Activated CD4-positive, alpha-beta T cell treated with anti-CD3 and anti-CD28 coated beads for 48 hours (primary cell): ENCODE measurements at regions not wholly inside any gene's neighbourhood (a gene's known extent, or its start where the extent isn't known, plus 50 kb on each side); places are given as distances from the start of the nearest gene placed in this dataset.
"Not testable (repeated sequence)": the region's sequence is repeated elsewhere in the genome, so short reads cannot be mapped to it uniquely, and the experiment has no call there.

Experiments
- DNase-seq: peaks from one replicate; pipeline ENCODE4 v3.0.0-alpha.2; 2020

GRCh38 chr7:32680259-32681173, 185.2 kb downstream of the AVL9 start:
- DNase-seq, result no peak

GRCh38 chr7:32679192-32679591, 183.9 kb downstream of the AVL9 start:
- no peak for DNase-seq

GRCh38 chr7:32677593-32677992, 182.3 kb downstream of the AVL9 start:
- no peak for DNase-seq

DNA sequence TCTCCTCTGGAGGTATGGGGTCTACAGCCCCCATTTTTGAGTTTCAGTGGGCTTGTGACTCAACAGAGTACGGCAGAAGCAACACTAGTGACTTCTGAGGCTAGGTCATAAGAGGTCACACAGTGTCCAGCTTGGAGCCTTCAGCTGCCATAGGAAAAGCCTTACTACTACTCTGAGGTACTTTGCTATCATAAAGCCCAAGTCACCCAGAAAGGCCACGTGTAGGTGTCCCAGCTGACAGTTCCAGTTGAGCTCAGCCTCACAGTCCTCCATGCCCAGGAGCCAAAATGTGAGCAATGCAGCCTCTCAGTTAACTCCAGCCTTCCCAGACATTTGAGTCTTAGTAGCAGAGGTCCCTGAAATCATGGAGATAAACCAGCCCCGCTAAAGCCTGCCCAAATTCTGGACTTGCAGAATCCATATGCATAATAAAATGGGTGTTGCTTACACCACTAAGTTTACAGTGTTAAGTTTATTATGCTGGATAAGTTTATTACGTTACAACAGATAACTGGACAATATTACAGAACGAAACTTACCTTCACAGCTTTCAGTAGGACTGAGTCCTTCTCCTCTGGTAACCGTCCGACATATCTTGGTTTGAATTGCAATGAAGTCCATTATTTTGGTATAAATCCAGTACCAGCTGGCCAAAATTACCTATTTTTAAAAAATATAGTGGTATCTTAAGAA, 181.1 kb downstream of the AVL9 start:
- no peak for DNase-seq

- DNase-seq, result no peak
Observed at GRCh38 chr7:32673275-32673983, 178.1 kb downstream of the AVL9 start.

GRCh38 chr7:32670110-32671025, 175.1 kb downstream of the AVL9 start:
- DNase-seq, result no peak

- DNase-seq, result not testable (repeated sequence)
Observed at GRCh38 chr7:32669173-32669870, 174.0 kb downstream of the AVL9 start.

- not testable (repeated sequence) for DNase-seq
Observed at GRCh38 chr7:32668387-32669097, 173.3 kb downstream of the AVL9 start.

GRCh38 chr7:32667586-32667985, 172.3 kb downstream of the AVL9 start:
- DNase-seq, result not testable (repeated sequence)

- not testable (repeated sequence) for DNase-seq
Observed at GRCh38 chr7:32663805-32664211, 168.5 kb downstream of the AVL9 start.

DNA sequence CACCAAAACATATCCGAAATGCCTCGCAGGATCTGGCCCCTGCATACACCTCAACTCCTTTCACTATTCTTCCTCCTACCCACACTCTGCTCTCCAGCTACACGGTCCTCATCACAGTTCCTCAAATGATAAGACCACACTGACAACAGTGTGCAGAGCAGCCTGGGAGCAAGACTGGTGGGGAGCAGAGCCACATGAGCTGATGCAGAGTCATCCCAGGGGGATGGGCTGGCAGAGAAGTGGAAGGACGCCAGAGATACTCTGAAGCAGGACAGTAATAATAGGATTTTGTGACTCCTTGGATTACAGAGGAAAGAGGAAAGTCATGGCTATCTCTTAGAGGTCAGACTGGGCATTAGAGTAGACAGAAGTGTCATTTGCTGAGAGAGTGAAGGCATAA, 167.2 kb downstream of the AVL9 start:
- not testable (repeated sequence) for DNase-seq

GRCh38 chr7:32661929-32662328, 166.6 kb downstream of the AVL9 start:
- DNase-seq, result no peak

DNA sequence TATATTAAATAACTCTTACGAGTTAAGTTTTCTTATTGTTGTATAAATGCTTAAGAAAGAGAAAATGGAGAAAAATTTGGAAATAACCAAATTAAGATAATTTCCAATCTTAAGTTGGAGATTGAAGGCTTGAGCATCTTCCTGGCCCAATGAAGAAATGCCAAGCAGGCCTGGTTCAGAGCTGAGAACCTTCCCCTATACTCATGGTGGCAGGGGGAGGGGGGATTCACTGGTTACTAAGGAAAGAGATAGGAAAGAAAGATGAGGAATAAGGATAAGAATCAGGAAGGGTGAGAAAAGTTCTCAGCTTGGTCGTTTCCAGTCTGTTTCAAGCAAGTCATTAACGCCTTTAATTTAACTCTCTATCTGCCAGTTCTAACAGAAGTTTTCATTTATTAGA, 166.2 kb downstream of the AVL9 start:
- no peak for DNase-seq

DNA sequence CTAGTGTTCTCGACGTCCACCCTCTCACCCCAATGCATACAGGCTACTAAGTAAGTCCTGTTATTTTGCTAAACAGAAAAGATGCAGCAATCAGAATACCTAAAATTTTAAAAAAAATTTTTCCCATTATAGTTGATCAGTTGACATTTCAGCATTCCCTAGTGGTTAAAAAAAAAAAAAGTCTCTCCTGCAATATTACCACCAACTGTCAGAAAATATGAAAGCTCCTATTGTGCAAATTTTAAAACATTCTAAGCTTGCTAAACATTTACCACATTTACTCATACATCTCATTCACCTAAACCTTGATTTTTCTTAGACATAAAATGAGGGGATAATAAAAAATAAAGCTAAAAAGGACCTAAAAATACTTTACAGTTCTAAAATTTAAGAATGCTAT, 165.6 kb downstream of the AVL9 start:
- DNase-seq, result no peak

DNA sequence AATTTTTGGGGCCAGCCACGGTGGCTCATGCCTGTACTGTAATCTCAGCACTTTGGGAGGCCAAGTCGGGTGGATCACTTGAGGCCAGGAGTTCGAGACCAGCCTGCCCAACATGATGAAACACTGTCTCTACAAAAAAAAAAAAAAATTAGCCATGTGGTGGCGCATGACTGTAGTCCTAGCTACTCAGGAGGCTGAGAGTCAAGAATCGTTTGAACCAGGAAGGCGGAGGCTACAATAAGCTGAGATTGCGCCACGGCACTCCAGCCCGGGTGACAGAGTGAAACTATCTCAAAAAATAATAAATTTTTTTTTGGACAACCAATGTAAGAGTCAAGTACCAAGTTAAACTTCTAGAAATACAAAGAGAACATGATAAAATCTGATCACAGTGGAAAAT, 164.6 kb downstream of the AVL9 start:
- DNase-seq, result no peak

DNA sequence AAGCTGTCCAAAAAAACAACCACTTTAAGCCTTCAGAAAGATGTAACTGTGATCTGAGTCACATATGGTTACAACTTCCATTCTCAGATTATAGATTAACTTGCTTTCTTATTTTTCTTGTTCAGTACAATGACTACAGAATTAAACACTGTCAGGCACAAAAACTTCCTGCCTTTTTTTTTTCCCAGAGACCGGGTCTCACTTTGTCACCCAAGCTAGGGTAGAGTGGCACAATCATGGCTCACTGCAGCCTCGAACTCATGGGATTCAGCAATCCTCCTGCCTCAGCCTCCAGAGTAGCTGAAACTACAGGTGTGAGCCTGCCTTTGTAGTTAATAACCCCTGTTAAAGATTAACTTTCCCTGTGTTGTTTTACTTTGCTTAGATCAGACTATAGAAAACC, 163.2 kb downstream of the AVL9 start:
- no peak for DNase-seq

DNA sequence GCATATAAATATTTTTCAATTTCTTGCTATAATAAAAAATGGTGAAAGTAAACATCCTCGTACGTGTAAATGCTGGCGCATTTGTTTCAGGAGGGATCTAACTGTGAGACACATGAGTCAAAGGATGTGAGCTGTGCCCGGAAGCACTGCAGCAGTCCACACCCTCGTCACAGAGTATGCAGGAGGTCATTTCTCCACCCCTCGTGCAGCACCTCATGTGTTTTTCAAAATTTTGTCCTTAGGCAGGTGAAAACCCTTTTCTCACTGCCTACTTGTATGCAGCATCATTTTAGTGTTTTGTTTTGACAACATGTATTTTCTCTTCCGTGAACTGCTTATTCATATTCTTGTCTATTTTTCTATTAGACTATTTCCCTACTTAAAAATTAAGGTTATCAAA, 162.7 kb downstream of the AVL9 start:
- no peak for DNase-seq

GRCh38 chr7:32654549-32654948, 159.3 kb downstream of the AVL9 start:
- DNase-seq, result not testable (repeated sequence)

DNA sequence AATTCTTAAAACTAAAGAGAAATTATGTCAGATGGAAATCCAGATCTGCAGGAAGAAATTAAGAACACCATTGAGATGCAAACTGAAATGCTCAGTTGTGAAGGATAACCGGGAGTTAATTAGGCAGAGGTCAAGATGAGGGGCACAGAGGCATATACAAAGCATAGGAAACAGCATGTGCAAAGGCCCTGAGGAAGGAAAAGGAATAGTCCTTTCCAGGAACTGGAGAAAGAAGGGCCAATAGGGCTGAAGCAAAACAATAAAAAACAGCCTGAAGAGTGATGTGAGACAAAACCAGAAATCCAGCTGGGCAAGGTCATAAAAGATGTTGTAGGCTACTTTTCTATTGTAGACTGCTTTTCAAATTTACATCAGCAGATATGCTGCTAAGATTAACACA, 155.1 kb downstream of the AVL9 start:
- DNase-seq, result not testable (repeated sequence)

- DNase-seq, result no peak
Observed at GRCh38 chr7:32648408-32649156, 153.3 kb downstream of the AVL9 start.
